Fibroblast of mammary gland (primary cell): ENCODE measurements at regions not wholly inside any gene's neighbourhood (a gene's known extent, or its start where the extent isn't known, plus 50 kb on each side); places are given as distances from the start of the nearest gene placed in this dataset.
A peak's percentile ranks its signal among the peaks of the same experiment; 100 is the strongest.

Experiments used
- DNase-seq: peaks from one replicate; pipeline ENCODE4 v3.0.0-alpha.2; 2010; ENCODE audit warnings: low read depth
- H3K4me3 ChIP-seq: 2 replicates; pipeline ENCODE4 v1.5.1; 2011; ENCODE audit warnings: low read depth, mild to moderate bottlenecking, low read length, moderate library complexity; ENCODE audit not compliant: control insufficient read depth
- CTCF ChIP-seq: conservative IDR thresholded peaks from 2 replicates; pipeline ENCODE4 v1.5.1; 2011; ENCODE audit warnings: low read depth, low read length, inconsistent platforms; ENCODE audit not compliant: control insufficient read depth, insufficient read depth

DNA sequence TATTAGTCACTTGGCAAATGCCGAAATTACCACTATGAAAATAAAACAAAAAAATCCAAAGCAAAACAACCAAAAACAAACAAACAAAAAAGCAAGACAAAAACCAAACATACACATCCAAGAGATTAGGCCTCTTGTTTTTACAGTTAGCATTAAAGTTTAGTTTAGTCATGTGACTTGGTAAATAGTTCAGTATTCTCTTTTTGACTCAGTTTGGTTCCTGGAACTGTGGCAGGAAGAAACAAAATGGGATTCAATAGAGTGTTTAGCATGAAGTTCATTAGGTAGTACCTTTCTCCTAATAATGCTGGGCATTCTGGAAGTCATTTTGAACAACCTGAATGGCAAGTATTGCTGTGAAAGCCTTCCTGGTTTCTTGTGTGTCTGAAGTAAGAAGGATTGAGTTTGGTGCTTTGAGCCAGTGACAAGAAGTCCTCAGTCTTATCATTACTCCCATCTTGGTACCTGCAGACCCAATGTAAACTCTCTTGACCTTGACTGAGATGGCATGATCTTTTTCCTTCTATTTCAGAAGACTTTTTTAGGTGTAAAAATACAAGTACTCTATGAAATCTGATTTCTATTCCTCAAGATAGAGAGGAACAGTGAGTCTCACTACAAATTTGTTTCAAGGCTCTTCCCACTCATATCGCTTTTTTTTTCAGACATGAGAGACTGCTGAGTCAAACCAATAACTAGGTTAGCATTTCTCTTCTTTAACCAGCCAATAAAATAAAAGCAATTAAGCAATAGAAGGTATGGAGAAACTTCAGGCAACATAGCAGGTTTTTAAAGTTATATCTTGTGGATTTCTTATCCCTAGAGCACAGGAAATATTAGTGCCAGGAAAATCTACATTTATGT lies 223.6 kb upstream of the PREP start:
- no peak for TF ChIP-seq CTCF
- no peak overlapping the region for H3K4me3 ChIP-seq
- no peak for DNase-seq

DNA sequence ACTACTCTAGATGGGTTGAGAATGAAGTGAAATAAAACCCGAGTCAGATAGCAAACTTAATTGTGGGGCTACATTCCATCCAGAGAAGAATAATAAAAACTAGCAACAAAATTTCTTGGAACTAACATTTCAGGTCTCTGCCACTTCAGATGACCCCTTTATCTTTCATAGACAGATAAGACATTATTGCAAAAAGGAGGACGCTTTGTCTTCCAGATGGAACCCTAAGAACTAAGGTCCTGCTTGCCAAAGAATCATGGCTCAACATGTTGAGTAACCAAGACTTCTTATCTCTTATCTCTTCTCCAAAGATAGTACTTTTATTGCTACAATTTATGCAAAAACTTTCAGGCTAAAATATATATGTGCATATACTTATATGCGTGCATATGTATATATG lies 221.1 kb upstream of the PREP start:
- DNase-seq = no peak
- no peak overlapping the region for H3K4me3 ChIP-seq
- no peak for TF ChIP-seq CTCF

- TF ChIP-seq CTCF = no peak
- H3K4me3 ChIP-seq = no peak overlapping the region
- no peak for DNase-seq
Measured at GRCh38 chr6:105622226-105622625, 219.3 kb upstream of the PREP start.

GRCh38 chr6:105621564-105622175 lies 218.8 kb upstream of the PREP start:
- no peak for DNase-seq
- no peak overlapping the region for H3K4me3 ChIP-seq
- TF ChIP-seq CTCF = no peak

GRCh38 chr6:105620878-105621277 lies 218.0 kb upstream of the PREP start:
- peak; percentile 46 for DNase-seq
- no peak for TF ChIP-seq CTCF
- no peak overlapping the region for H3K4me3 ChIP-seq

- DNase-seq = peak; percentile 51
- TF ChIP-seq CTCF = no peak
- H3K4me3 ChIP-seq = no peak overlapping the region
Measured at GRCh38 chr6:105619971-105620741, 217.3 kb upstream of the PREP start.
